HG03469 (cell line): ENCODE measurements at regions not wholly inside any gene's neighbourhood (a gene's known extent, or its start where the extent isn't known, plus 50 kb on each side); places are given as distances from the start of the nearest gene placed in this dataset.

Source experiments
- ATAC-seq: cut with Tn5 transposase; IDR thresholded peaks from one replicate; pipeline ENCODE4 v1.9.1; 2021; ENCODE audit warnings: mild to moderate bottlenecking, moderate library complexity, moderate number of reproducible peaks; ENCODE audit not compliant: unreplicated experiment

DNA sequence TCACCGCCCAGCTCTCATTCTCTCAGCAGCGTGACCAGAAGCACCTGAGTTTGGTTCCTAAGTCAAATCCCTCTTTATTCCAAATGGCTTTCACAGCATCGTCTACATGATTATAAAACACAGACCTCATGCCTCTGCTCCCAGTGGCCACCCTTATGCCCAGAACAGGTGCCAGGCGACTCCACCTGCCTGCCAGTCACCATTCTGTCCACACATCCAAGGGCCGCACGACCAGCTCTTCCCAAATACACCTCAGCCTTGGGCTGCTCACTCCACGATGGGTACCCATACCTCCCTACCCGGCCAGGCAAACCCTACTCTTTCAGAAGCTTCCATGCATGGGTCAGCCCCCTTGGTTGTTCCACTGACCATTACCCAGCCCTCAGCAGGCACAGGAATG is 851.6 kb upstream of the SALL3 start:
- no peak for ATAC-seq

DNA sequence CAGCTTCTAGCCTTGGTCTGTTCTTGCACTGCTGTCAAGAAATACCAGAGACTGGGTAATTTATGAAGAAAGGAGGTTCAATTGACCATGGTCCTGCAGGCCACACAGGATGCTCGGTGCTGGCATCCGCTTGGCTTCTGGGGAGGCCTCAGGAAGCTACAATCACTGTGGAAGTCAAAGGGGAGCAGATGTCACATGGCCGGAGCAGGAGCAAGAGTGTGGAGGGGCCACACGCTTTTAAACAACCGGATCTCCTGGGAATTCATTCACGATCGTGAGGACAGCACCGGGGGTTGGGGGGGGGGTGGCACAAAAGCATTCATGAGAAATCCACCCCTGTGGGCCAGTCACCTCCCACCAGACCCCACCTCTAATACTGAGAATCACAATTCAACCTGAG is 850.4 kb upstream of the SALL3 start:
- ATAC-seq: no peak

DNA sequence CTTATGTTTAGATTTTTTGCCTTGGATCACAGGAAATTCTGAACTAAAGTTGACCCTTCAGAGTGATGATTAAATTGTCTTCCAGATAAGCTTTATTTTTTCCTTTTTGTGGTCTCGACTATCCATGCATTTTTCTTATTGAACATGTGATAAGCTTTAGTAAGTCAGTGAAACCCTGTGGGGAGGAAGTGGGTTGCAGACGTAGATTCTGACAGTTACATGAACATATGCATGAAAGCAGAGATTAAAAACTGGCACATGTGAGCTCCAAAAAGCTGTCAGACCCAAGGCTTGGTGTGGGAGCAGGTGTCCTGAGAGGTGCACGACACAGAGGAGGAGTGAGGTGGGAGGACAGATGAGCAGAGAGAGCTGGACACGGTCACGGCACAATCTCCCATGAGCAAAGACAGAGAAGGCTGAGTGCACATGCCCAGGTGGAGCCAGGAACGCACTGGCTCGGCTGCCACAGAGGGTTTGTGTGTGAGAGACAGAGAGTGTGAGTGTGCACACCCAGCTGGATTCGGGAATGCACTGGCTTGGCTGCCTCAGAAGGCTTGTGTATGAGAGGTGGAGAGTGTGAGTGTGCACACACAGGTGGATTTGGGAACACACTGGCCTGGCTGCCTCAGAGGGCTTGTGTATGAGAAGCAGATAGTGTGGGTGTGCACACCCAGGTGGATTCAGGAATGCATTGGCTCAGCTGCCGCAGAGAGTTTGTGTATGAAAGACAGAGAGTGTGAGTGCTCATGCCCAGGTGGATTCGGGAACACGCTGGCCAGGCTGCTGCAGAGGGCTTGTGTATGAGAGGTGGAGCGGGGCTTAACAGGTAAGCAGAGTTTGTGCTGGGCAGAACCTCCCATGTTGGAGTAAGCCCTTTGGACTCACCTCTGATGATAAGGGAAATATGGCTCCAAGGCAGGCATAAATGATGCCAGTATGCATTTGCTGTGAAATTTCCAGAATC is 849.1 kb upstream of the SALL3 start:
- no peak for ATAC-seq

DNA sequence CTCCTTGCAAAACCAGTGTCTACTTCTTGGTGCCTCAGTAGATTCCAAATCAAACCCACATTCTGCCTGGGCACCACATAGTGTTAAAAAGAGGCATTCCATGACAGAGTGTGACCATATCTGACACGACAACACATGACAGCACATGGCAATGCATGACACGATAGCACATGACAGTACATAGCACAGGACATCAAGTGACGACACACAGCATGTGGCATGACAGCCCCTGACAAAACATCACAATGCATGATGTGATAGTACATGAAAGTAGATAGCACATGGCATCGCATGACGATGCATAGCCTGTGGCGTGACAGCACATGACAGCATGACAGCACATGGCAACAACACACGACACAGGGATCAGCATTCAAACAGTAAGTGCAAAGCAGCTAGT is 845.9 kb upstream of the SALL3 start:
- no peak for ATAC-seq

DNA sequence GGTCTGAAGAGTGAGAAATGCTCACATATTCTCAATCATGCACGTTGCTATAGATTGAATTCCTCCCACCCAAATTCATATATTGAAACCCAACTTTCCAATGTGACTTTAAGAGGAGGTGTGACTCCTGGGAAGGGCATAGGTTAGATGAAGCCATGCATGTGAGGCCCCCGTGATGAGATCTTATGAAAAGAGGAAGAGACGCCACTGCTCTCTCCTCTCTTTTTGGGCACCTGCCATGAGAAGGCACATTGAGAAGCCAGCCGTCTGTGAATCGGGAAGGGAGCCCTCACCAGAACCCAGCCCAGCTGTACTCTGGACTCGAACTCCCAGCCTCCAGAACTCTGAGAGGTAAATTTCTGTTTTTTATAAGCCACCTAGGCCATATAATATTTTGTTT is 842.6 kb upstream of the SALL3 start:
- ATAC-seq: no peak

DNA sequence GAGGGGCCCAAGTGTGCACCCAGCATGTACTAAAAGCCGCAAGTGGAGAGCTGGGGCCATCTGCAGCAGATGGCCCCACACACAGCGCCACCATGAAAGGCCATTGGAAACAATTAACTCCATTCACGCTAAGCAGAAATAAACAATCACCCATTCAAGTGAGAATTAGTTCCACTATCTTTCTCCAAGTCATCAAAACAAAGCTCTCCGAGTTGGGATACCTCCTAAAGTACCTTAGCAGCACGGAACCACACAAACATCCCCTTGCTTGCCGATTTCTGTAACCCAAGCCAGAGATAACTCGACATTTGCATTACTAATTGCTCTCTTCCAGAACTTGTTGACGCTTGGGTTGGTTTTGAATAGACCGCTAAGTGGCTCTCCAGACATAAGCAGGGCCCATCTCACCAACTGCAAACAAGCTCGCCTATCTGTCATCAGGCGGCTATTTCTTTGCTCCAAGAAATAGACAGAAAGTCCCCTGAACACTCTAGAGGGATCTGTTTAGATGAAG is 840.6 kb upstream of the SALL3 start:
- no peak for ATAC-seq

DNA sequence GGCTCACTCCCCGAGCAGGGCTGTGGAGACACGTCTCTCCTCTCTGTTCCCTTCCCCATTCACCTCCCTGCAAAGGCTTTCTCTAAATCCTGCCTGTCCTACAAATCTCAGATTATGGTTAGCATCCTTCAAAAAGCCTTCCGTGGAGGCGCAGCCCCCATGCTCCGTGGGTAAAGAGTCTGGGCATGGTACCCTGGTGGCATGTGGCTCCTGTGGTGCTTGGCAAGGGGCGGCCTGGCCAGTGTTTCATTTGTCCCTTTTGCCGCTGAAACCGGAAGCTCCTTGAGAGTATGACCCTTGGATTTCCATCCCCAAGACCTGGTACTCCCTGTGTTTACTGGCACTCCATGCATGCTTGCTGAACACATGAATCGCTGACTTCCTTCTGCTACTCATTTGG is 839.3 kb upstream of the SALL3 start:
- no peak for ATAC-seq

DNA sequence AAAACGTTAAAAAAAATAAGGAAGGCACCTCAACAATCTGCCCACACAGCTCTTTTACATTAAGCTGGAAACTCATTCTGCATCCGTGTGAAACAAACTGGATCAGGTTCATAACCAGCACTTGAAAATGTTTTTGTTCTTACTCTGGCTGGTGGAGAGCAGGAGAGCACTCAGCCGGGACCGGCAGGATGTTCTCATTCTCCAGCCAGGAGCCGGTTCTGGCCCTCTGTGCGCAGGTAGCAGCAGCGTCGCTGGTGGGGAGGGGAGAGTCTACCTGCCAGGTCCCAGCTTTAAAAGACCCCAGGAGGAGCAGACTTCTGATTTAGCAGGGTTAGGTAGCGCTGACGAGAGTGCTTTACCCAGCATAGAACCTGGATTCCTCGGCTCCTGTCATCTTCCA is 834.9 kb upstream of the SALL3 start:
- no peak for ATAC-seq

DNA sequence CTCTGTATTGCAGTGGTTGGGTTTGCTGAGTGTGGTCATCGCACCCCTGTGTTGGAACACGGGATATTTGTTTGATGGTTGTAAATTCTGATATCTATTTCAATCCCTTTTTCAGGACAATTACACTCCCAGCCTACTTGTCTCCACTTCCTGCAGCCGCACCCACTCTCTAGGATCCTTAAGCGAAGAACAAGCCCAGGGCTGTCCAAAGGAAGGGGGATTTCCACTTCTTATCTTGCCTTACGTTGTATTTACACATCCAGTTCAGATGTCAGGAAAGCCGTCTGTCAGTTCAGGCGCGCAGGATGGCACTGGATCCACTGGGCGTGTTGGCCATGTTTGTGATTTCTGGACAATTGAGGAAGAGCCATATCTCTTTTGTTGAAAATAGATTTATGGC is 834.5 kb upstream of the SALL3 start:
- ATAC-seq: no peak

DNA sequence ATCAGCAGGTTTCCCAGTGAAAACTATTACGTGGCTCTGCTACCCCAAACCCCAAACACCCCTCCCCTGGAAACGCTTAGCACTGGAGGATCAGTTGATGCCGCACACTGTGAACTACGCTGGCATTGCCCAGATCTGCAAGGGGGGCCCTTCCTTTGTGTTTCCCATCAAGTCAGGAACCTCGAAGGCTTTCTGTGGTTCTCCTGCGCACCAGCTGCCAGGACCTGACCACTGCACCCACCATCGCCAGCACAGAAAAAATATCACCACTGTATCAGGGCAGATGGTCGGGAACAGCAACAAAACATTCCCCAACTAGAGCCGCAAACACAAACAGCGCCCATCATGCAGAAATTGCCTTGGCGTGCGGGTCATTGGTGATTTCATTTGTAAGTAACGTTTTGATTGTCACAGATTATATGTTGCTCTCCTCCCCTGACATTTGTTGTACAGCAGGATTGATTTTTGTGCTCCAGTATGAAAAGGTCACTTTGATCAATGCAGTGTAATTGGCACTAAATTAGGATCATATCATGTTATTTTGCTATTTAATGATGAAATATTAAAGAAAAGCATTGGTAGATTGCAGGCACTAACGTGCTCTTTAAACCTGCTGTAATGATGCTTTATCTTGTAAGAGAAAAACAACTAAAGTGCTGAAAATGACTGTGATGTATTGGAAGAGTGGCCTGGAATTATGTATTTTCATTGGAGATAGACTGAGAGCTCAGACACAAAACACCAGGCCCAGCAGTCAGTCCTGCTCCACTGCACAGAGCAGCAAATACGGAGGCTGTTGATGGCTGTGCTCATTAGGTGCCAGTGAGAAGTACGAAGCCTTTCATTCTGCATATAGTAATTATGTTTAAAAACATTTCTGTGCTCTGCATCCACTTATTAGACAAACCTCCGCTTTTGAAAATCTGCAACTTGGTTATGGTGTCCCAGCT is 833.2 kb upstream of the SALL3 start:
- no peak for ATAC-seq

DNA sequence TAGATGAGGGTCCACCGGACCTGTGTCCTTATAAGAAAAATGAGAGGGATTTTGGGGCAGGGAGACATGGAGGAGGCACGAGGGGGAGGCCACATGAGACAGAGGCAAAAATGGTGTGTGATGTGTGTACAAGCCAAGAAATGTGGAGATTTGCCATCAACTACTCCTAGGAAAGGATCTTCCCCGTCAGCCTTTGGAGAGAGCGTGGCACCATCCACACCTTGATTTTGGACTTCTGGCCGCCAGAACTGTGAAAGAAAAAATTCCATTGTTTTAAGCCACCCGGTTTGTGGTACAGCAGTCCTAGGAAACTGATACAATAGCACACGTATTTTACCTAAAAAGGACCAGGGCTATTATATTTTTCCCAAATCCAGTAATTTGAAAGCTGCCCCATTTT is 829.0 kb upstream of the SALL3 start:
- ATAC-seq: no peak

DNA sequence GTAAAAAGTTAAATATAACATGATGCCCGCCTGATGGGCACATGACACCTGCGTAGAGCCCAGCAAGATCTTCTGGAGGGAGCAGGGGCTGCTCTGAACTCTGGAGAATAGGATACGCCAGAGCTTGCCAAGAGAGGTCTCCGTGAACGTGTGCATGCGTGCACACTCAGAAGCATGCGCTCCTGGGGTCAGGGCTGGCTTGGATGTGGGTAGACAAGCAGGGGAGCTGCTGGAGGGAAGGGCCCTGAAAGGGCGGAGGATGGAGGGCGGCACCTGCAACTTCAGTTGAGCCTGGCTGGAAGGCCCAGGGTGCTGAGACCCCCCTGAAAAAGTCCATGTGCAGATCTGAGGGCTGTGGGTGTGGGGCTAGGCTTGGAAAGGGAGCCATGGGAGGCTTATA is 828.4 kb upstream of the SALL3 start:
- no peak for ATAC-seq

DNA sequence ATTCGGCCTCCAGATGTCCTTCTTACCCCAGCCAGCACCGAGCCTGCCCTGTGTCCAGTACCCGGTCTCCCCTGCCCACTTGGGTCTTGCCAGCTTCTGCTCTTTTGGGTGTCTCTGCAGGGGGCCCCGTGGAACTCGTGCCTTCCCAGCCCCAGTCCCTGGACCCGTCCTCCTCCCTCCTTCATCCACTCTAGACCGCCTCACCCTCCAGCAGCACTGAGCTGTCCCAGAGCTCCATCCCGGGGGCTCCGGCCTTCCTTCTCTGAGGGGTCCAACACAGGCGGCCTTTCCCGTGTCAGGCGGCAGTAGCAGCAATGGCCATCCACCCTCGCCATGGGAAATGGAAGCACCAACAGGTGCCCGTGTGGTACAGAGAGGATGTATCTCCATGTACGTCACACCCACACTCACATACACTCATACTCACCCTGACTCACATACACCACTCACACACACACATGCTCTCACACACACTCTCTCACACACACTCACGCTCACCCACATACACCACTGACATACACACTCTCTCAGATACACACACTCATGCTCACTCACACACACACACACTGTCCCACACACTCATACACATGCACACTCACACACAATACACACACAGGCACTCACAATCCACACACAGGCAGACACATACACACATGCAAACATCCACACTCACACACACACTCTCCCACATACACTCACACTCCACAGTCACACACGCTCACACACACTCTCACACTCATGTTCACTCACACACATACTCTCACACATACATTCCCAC is 827.5 kb upstream of the SALL3 start:
- ATAC-seq: no peak

DNA sequence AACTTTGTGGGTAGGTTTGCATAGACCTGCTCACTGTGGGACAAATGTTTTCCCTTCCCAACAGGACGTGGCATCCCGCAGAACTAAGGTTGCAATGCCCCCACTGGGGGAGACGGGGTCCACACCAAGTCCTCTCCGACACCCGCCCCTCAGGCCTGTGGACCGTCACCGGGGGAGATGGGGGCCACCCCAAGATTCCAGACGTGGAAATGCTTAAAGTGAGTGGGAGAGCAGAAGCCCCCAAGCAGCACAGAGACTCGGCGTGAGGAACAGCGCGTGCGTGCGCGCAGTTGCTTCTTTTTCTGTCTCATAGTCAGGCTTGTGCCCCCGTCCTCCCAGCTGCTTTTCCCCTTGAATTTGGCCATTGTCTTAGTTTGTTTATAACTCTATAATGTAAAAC is 826.3 kb upstream of the SALL3 start:
- ATAC-seq: no peak

DNA sequence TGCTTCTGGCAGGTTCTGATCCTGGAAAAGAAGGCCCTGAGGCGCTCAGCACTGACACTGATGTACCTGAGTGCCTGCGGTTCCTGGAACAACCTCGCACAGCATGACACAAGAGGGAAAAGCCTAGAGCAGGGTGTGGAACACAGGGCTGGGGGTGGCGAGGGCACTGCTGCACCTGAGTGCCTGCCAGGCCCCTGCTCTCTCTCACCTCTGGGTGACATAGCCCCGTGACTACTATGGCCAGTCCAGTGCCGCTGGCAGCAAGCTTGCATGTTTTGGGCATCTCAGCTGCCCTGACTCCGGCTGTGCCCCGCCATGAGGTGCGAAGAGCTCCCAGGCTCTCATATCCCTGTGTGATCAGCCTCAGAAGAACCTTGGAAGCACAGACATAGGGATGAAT is 825.2 kb upstream of the SALL3 start:
- no peak for ATAC-seq

DNA sequence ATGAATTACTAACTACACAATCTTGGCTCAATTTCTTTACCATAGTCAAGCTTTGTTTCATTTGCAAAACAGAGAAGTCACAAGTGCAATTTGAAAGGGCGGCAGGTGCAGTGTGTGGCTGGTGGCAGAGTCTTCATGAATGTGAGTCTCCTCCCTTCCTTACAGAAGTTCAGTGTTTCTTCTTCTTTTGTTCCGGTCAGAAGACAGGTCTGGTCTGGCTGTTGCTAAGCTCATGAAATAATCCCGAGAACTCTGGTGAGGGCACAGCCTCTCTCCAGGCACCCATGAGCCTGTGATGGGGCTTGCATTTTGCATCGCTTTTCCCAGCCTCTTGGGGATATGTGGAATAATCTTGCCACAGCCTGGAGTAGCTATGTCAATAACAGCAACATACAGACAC is 824.8 kb upstream of the SALL3 start:
- no peak for ATAC-seq

DNA sequence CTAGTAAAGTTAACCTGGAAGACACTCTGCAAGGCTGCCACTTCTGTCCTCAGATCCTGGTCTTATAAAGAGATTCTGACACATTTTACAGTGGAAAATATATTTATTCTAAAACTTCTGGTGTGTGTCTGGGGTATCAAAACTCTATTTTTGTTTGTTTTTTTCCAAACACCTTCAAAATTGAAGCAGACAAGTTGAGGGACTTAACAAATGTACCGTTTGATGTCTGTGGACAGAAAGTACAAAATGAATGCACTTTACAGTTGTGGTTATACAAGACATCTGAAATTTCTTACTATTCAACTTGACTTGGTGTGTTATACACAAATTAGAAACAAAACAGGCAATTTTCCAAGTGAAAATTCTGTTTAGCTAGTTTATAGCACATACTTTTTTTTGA is 823.2 kb upstream of the SALL3 start:
- no peak for ATAC-seq

DNA sequence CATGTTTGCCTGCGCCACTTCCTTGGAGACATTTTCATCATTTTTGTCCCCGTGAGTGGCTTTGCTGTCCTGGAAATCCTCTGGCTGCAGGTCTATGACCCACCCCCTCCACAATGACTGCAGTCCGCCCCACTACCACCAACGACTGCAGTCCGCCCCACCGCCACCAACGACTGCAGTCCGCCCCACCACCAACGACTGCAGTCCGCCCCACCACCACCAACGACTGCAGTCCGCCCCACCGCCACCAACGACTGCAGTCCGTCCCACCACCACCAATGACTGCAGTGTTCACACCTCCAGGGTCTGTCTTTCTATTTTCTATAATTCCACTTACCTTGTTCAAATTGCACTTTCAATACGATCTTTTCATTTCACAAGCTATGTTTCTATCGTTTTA is 820.7 kb upstream of the SALL3 start:
- ATAC-seq: no peak

DNA sequence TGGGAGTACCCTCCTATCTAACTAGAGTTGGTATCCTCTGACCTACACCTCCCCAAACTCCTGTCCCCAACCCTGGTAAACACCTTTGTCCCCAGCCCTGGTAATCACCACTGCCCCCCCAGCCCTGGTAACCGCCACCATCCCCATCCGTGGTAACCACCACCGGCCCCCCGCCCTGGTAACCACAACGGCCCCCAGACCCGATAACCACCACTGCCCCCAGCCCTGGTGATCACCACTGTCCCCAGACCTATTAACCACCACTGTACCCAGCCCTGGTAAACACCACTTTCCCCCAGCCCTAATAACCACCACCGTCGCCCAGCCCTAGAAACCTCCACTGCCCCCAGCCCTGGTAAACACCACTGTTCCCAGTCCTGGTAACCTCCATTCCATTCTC is 820.2 kb upstream of the SALL3 start:
- no peak for ATAC-seq

DNA sequence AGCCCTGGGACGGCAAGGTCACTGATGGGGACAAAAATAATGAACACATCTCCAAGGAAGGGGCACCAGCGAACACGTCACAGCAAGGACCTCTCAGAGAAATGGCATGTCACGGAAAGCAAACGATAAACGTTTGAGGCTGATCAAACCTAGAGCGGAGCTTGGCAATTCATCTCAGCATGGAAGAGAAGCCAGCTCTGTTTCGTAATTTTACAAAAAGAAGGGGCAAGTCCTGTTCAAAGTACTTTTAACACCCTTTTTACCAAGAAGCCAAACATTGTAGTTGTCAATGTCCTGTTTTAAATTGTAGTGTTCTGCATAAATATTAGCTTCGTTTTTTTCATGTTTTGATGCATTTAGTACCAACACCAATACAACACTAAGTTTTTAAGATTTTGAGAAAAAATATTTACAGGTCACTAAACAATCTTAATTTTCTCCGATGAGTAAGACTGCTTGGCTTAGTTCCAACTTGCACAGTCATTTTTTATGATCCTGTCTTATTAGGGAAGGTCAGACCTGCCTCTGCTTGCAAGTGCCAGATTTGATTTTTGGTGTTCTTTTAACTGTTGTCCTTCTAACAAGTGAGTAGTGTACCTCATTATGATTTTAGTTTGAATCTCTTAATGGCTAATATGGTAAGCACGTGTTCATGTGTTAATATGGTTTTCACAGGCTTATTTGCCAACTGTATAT is 818.5 kb upstream of the SALL3 start:
- no peak for ATAC-seq
